C4-2B (cell line): ENCODE measurements at regions not wholly inside any gene's neighbourhood (a gene's known extent, or its start where the extent isn't known, plus 50 kb on each side); places are given as distances from the start of the nearest gene placed in this dataset.

Experiments
- H3K27ac ChIP-seq: fragments of 450-650 bp; 2 replicates; pipeline ENCODE4 v1.5.1; 2017
- CTCF ChIP-seq: fragments of 450-650 bp; conservative IDR thresholded peaks from 2 replicates; pipeline ENCODE4 v1.5.1; 2017; ENCODE audit warnings: mild to moderate bottlenecking
- ZFX ChIP-seq: fragments of 450-650 bp; IDR thresholded peaks from 2 replicates; pipeline ENCODE4 v1.6.1; 2017

- H3K27ac ChIP-seq, result no peak overlapping the region
- TF ChIP-seq CTCF, result peak; percentile 23
- no peak for TF ChIP-seq ZFX
Observed at GRCh38 chrX:145552643-145553042, 265.0 kb upstream of the SLITRK2 start.

- TF ChIP-seq CTCF (no peak), ZFX (no peak)
- H3K27ac ChIP-seq, result no peak overlapping the region
Observed at GRCh38 chrX:145553702-145554101, 263.9 kb upstream of the SLITRK2 start.

GRCh38 chrX:145563159-145563558 lies 254.5 kb upstream of the SLITRK2 start:
- TF ChIP-seq CTCF (no peak), ZFX (no peak)
- H3K27ac ChIP-seq, result no peak overlapping the region

- TF ChIP-seq CTCF, result no peak
- no peak for TF ChIP-seq ZFX
- H3K27ac ChIP-seq, result no peak overlapping the region
Observed at GRCh38 chrX:145609951-145610511, 207.6 kb upstream of the SLITRK2 start.

- no peak overlapping the region for H3K27ac ChIP-seq
- TF ChIP-seq ZFX (no peak), CTCF (no peak)
Observed at GRCh38 chrX:145613894-145614293, 203.7 kb upstream of the SLITRK2 start.

GRCh38 chrX:145620666-145621065 lies 197.0 kb upstream of the SLITRK2 start:
- no peak overlapping the region for H3K27ac ChIP-seq
- TF ChIP-seq CTCF, result no peak
- TF ChIP-seq ZFX, result no peak

GRCh38 chrX:145623453-145623852 lies 194.2 kb upstream of the SLITRK2 start:
- TF ChIP-seq CTCF (no peak), ZFX (no peak)
- no peak overlapping the region for H3K27ac ChIP-seq
